OCI-LY7 (cell line): ENCODE measurements at regions not wholly inside any gene's neighbourhood (a gene's known extent, or its start where the extent isn't known, plus 50 kb on each side); places are given as distances from the start of the nearest gene placed in this dataset.

Source experiments
- BruUV-seq: library from RNA; stranded (reverse); fragments of 400-500 nt; replicated peaks from 2 replicates; lab custom pipeline; 2021; lab: Mats Ljungman, UMichigan
- CTCF ChIA-PET: fragments of 300-600 bp; sonication (Branson Sonifier 250); formaldehyde crosslinking; loops from one replicate; lab custom pipeline; 2022; ENCODE audit warnings: antibody characterized with exemption; ENCODE audit not compliant: unreplicated experiment; lab: Charles Lee
- POLR2A ChIA-PET: fragments of 300-600 bp; sonication (Branson Sonifier 250); formaldehyde crosslinking; loops from one replicate; lab custom pipeline; 2022; ENCODE audit warnings: antibody characterized with exemption; lab: Charles Lee
- DNase-seq: peaks from one replicate; pipeline ENCODE4 v3.0.0-alpha.2; 2015; ENCODE audit warnings: low spot score
- H2AFZ ChIP-seq: fragments of 200-600 bp; sonication (generic), shearing (Covaris generic); 2 replicates; pipeline ENCODE4 v1.6.1; 2014; ENCODE audit warnings: mild to moderate bottlenecking, antibody characterized with exemption, low read length, moderate library complexity
- H3K27ac ChIP-seq: fragments of 200-600 bp; sonication (generic); 2 replicates; pipeline ENCODE4 v1.5.1; 2014; ENCODE audit warnings: mixed run types, low read depth, mild to moderate bottlenecking, moderate library complexity, low read length, inconsistent platforms; ENCODE audit not compliant: poor library complexity, severe bottlenecking
- H3K36me3 ChIP-seq: fragments of 200-600 bp; sonication (generic); 2 replicates; pipeline ENCODE4 v1.6.1; 2014; ENCODE audit warnings: mild to moderate bottlenecking, antibody characterized with exemption, low read length, moderate library complexity, mixed read lengths; ENCODE audit not compliant: insufficient read depth
- H3K4me1 ChIP-seq: fragments of 200-600 bp; sonication (generic); 2 replicates; pipeline ENCODE4 v1.5.1; 2014; ENCODE audit warnings: mild to moderate bottlenecking, low read length; ENCODE audit not compliant: insufficient read depth, poor library complexity, severe bottlenecking
- H3K4me2 ChIP-seq: fragments of 200-600 bp; sonication (generic); 2 replicates; pipeline ENCODE4 v1.6.1; 2014; ENCODE audit warnings: mild to moderate bottlenecking, low read length
- H3K4me3 ChIP-seq: fragments of 200-600 bp; sonication (generic); 2 replicates; pipeline ENCODE4 v1.5.1; 2014; ENCODE audit warnings: mild to moderate bottlenecking, low read depth, low read length; ENCODE audit not compliant: poor library complexity, severe bottlenecking
- H3K79me2 ChIP-seq: fragments of 200-600 bp; sonication (generic); 2 replicates; pipeline ENCODE4 v1.6.1; 2016; ENCODE audit warnings: low read depth, mild to moderate bottlenecking, low read length, moderate library complexity, mixed read lengths; ENCODE audit not compliant: insufficient read depth
- H3K9me2 ChIP-seq: fragments of 200-600 bp; sonication (generic); 2 replicates; pipeline ENCODE4 v1.6.1; 2016; ENCODE audit warnings: mild to moderate bottlenecking, low read length, mixed read lengths; ENCODE audit not compliant: insufficient read depth
- H3K9me3 ChIP-seq: fragments of 200-600 bp; sonication (generic); 2 replicates; pipeline ENCODE4 v1.6.1; 2014; ENCODE audit warnings: mild to moderate bottlenecking, mixed run types, low read length, mixed read lengths
- H4K20me1 ChIP-seq: fragments of 200-600 bp; sonication (generic); 2 replicates; pipeline ENCODE4 v1.6.1; 2014; ENCODE audit warnings: mild to moderate bottlenecking, antibody characterized with exemption, low read length, moderate library complexity, mixed read lengths; ENCODE audit not compliant: insufficient read depth
- CTCF ChIP-seq: fragments of 200-600 bp; sonication (generic); conservative IDR thresholded peaks from 2 replicates; pipeline ENCODE4 v1.5.1; 2014; ENCODE audit warnings: mild to moderate bottlenecking, antibody characterized with exemption, low read length, moderate library complexity, mixed read lengths
- EZH2phosphoT487 ChIP-seq: fragments of 200-600 bp; sonication (generic); IDR thresholded peaks from 2 replicates; pipeline ENCODE4 v1.6.1; 2018; ENCODE audit warnings: low read depth, borderline replicate concordance, mild to moderate bottlenecking, mixed run types, antibody characterized with exemption, low read length, moderate library complexity, mixed read lengths
- intact Hi-C: fragments of 100-400 bp; cut with micrococcal nuclease; formaldehyde crosslinking; loops from one replicate; pipeline ENCODE4 v1.10.0; 2022; ENCODE audit not compliant: unreplicated experiment

- no peak for TF ChIP-seq EZH2phosphoT487
- TF ChIP-seq CTCF, result no peak
- no peaks in the 10 kb centered on the region for H3K9me2 ChIP-seq
- no peaks in the 10 kb centered on the region for H3K36me3 ChIP-seq
- H3K79me2 ChIP-seq, result no peaks in the 10 kb centered on the region
- no TSS peak for BruUV-seq
- intact Hi-C loops, result no loop called here
- no peaks in the 10 kb centered on the region for H3K4me1 ChIP-seq
- ChIA-PET CTCF (no interaction called here), POLR2A (no interaction called here)
- H3K4me2 ChIP-seq, result no peak overlapping the region
- no peak overlapping the region for H3K4me3 ChIP-seq
- no peak overlapping the region for H2AFZ ChIP-seq
- H3K27ac ChIP-seq, result no peak overlapping the region
- H3K9me3 ChIP-seq, result no peaks in the 10 kb centered on the region
- no peak for DNase-seq
- no peaks in the 10 kb centered on the region for H4K20me1 ChIP-seq
These were observed 995.3 kb upstream of the PHF14 start for GRCh38 chr7:9978106-9979064.

DNA sequence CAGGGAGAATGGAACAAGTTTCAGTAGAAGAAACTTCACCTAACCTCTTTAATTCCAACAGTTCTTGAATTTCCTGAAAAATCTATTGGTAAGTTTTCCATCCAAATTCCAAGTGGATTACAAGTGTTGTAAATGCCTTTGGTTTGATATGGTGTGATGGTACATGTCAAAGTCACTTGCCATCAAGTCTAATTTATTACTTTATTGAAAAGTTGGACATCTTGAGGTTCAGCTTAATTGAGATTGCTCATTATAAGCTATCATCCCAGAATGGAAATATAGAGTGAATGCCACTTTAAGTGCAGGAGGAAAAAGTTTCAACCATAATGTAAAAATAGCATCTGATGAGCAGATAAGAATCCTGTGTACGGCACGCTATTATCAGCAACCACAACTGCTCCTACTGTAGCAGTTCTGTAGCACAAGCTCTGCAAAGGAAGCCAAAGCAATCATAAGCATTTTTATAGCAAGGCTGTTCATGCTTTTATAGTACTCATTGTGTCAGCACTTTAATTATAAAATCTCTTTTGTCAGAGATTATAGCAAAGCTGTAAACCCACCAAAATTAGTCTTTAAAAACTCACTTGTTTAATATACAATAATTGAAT is 991.8 kb upstream of the PHF14 start:
- ChIA-PET POLR2A (interaction anchor here (0.5 kb wide), 1 partner anchor 10 kb away, joined by 3 read pairs; no protein-coding TSS in a partner anchor), CTCF (no interaction called here)
- H3K36me3 ChIP-seq, result no peaks in the 10 kb centered on the region
- H3K27ac ChIP-seq, result no peak overlapping the region
- no peaks in the 10 kb centered on the region for H3K79me2 ChIP-seq
- H3K4me3 ChIP-seq, result no peak overlapping the region
- no peaks in the 10 kb centered on the region for H3K9me3 ChIP-seq
- H2AFZ ChIP-seq, result no peak overlapping the region
- H3K4me1 ChIP-seq, result no peaks in the 10 kb centered on the region
- intact Hi-C loops, result no loop called here
- no peak for DNase-seq
- no peaks in the 10 kb centered on the region for H4K20me1 ChIP-seq
- TF ChIP-seq CTCF, result no peak
- TF ChIP-seq EZH2phosphoT487, result no peak
- no peaks in the 10 kb centered on the region for H3K9me2 ChIP-seq
- H3K4me2 ChIP-seq, result no peak overlapping the region
- BruUV-seq, result no TSS peak
